ENCODE measurements at regions not wholly inside any gene's neighbourhood (a gene's known extent, or its start where the extent isn't known, plus 50 kb on each side); places are given as distances from the start of the nearest gene placed in this dataset.

DNA sequence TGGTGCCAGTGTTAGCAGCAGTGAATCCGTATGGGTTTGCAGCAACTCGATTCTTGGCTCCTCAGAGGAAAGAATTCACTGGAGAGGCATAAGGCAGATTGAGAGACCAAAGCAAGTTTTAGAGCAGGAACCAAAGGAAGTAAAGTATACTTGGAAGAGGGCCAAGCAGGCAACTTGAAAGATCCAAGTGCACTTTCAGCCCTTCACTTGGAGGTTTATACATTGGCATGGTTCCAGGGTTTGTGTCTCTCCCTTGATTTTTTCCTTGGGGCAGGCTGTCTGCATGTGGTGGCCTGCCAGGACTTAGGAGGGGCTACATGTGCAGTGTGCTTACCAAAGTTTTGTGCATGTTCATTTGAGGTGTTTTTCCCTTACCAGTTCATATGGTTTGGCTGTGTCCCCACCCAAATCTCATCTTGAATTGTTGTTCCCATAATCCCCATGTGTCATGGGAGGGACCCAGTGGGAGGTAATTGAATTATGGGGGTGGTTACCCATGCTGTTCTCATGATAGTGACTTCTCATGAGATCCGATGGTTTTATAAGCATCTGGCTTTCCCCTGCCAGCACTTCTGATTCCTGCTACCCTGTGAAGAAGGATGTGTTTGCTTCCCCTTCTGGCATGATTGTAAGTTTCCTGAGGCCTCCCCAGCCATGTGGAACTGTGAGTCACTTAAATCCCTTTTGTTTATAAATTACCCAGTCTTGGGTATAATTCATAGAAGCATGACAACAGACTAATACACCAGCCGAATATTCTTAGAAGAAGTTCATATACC, 86.2 kb upstream of the TSPAN5 start:
- Histone ChIP-seq H3K9me3 (no peaks in the 10 kb centered on the region), H3K36me3 (no peaks in the 10 kb centered on the region), H3K4me1 (no peaks in the 10 kb centered on the region), H3K27me3 (replicated peaks in 1 of 7) (no peaks in the 10 kb centered on the region), H3K4me3 (no peak overlapping the region), H3K27ac (no peak overlapping the region)
- 79 to 90% (median 88%) methylated on average over 4 of the region's 4 CpGs for WGBS, 5 donors
- intact Hi-C loops (cut with DNase I; ENCODE audit: low total_unique reads) = no loop called here
- DNase-seq = no peak
- TF ChIP-seq POLR2A (IDR thresholded peaks at IDR 0.05) = no peak
- no peak for TF ChIP-seq POLR2AphosphoS5 (IDR thresholded peaks at IDR 0.05)
- TF ChIP-seq, protein P1, sequence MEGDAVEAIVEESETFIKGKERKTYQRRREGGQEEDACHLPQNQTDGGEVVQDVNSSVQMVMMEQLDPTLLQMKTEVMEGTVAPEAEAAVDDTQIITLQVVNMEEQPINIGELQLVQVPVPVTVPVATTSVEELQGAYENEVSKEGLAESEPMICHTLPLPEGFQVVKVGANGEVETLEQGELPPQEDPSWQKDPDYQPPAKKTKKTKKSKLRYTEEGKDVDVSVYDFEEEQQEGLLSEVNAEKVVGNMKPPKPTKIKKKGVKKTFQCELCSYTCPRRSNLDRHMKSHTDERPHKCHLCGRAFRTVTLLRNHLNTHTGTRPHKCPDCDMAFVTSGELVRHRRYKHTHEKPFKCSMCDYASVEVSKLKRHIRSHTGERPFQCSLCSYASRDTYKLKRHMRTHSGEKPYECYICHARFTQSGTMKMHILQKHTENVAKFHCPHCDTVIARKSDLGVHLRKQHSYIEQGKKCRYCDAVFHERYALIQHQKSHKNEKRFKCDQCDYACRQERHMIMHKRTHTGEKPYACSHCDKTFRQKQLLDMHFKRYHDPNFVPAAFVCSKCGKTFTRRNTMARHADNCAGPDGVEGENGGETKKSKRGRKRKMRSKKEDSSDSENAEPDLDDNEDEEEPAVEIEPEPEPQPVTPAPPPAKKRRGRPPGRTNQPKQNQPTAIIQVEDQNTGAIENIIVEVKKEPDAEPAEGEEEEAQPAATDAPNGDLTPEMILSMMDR (IDR thresholded peaks at IDR 0.05 in 8 of 11, conservative IDR thresholded peaks at IDR 0.05 in 3 of 11) = no peak

DNA sequence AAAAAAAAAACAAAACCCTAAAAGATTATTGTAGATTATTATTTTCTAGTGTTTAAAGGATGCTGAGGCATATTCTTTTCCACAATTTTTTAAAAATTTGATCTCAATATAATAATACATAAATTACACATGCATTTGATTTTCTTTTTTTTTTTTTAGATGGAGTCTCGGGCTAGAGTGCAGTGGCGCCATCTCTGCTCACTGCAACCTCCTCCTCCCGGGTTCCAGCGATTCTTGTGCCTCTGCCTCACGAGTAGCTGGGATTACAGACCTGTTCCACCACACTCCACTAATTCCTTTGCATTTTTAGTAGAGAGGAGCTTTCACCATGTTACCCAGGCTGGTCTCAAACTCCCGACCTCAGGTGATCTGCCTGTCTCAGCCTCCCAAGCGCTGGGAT, 83.5 kb upstream of the TSPAN5 start:
- Histone ChIP-seq H3K9me3 (peaks cover 0 to 14% (median 2%) of the 10 kb centered on the region in 8 donors), H3K4me1 (no peaks in the 10 kb centered on the region), H3K27me3 (replicated peaks in 1 of 7) (no peaks in the 10 kb centered on the region), H3K4me3 (no peak overlapping the region), H3K27ac (no peak overlapping the region), H3K36me3 (no peaks in the 10 kb centered on the region)
- TF ChIP-seq, protein P1 (IDR thresholded peaks at IDR 0.05 in 8 of 11, conservative IDR thresholded peaks at IDR 0.05 in 3 of 11) = no peak
- TF ChIP-seq POLR2AphosphoS5 (IDR thresholded peaks at IDR 0.05) (no peak), POLR2A (IDR thresholded peaks at IDR 0.05) (no peak)
- intact Hi-C loops (cut with DNase I; ENCODE audit: low total_unique reads) = no loop called here
- WGBS, 5 donors = 81 to 96% (median 84%) methylated on average over 7 of the region's 7 CpGs
- no peak for DNase-seq

DNA sequence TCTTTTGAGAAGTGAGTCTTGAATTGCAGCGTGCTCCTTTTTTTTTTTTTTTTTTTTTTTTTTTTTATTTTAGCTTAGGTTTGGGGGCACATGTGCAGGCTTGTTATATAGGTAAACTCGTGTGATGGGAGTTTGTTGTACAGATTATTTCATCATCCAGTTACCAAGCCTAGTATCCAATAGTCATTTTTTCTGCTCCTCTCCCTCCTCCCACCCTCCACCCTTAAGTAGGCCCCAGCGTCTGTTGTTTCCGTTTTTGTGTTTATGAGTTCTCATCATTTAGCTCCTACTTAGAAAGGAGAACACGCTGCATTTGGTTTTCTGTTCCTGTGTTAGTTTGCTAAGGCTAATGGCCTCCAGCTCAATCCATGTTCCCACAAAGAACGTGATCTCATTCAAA, 81.3 kb upstream of the TSPAN5 start:
- H3K4me1 ChIP-seq = no peaks in the 10 kb centered on the region
- TF ChIP-seq, protein P1 (IDR thresholded peaks at IDR 0.05 in 8 of 11, conservative IDR thresholded peaks at IDR 0.05 in 3 of 11) = no peak
- TF ChIP-seq POLR2A (IDR thresholded peaks at IDR 0.05) = no peak
- no peak for TF ChIP-seq POLR2AphosphoS5 (IDR thresholded peaks at IDR 0.05)
- H3K36me3 ChIP-seq = no peaks in the 10 kb centered on the region
- 70 to 84% (median 77%) methylated on average over 6 of the region's 6 CpGs for WGBS, 5 donors
- no peak overlapping the region for H3K27ac ChIP-seq
- H3K9me3 ChIP-seq = peaks cover 0 to 14% (median 2%) of the 10 kb centered on the region in 8 donors
- H3K4me3 ChIP-seq = no peak overlapping the region
- H3K27me3 ChIP-seq (replicated peaks in 1 of 7) = no peaks in the 10 kb centered on the region
- DNase-seq = no peak
- intact Hi-C loops (cut with DNase I; ENCODE audit: low total_unique reads) = no loop called here

DNA sequence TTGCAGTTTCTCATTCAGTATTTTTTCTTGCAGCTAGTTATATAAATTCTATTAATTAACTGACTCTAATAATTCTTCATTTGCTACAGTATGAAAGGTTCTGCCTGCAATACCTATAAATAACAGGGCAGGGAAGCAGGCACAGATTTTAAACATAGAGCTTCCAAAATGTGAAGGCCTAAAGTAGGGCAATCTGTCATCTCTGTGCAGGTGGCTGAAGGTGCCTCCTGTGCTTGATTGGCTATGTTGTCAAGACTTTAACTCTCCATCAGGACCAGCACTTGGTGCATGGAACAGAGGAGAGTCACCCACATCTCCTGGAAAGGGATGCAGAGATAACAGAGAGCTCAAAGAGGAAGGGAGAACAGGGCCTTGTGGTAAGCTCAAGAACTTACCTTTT, 75.2 kb upstream of the TSPAN5 start:
- no peaks in the 10 kb centered on the region for H3K27me3 ChIP-seq (replicated peaks in 1 of 7)
- H3K9me3 ChIP-seq = peaks cover 0 to 11% (median 1%) of the 10 kb centered on the region in 8 donors
- TF ChIP-seq POLR2AphosphoS5 (IDR thresholded peaks at IDR 0.05) (no peak), POLR2A (IDR thresholded peaks at IDR 0.05) (no peak)
- TF ChIP-seq, protein P1 (IDR thresholded peaks at IDR 0.05 in 8 of 11, conservative IDR thresholded peaks at IDR 0.05 in 3 of 11) = no peak
- H3K4me1 ChIP-seq = peaks cover 0 to 8% (median 2%) of the 10 kb centered on the region in 6 donors
- intact Hi-C loops (cut with DNase I; ENCODE audit: low total_unique reads) = no loop called here
- H3K27ac ChIP-seq = no peak overlapping the region
- no peaks in the 10 kb centered on the region for H3K36me3 ChIP-seq
- H3K4me3 ChIP-seq = no peak overlapping the region
- DNase-seq = no peak

All from spleen (tissue), 11 donors.